ENCODE measurements at regions not wholly inside any gene's neighbourhood (a gene's known extent, or its start where the extent isn't known, plus 50 kb on each side); places are given as distances from the start of the nearest gene placed in this dataset.

GRCh38 chr1:208448425-208448824 is 204.2 kb upstream of the PLXNA2 start:
- no peak for TF ChIP-seq EZH2 (IDR thresholded peaks at IDR 0.05; ENCODE audit: borderline replicate concordance, insufficient read depth, low read length, poor library complexity, severe bottlenecking)
- TF ChIP-seq SMC3 (conservative IDR thresholded peaks at IDR 0.05; ENCODE audit: poor library complexity), result no peak
- TF ChIP-seq MXI1 (conservative IDR thresholded peaks at IDR 0.05; ENCODE audit: poor library complexity, severe bottlenecking), result no peak
- TF ChIP-seq, protein P1, sequence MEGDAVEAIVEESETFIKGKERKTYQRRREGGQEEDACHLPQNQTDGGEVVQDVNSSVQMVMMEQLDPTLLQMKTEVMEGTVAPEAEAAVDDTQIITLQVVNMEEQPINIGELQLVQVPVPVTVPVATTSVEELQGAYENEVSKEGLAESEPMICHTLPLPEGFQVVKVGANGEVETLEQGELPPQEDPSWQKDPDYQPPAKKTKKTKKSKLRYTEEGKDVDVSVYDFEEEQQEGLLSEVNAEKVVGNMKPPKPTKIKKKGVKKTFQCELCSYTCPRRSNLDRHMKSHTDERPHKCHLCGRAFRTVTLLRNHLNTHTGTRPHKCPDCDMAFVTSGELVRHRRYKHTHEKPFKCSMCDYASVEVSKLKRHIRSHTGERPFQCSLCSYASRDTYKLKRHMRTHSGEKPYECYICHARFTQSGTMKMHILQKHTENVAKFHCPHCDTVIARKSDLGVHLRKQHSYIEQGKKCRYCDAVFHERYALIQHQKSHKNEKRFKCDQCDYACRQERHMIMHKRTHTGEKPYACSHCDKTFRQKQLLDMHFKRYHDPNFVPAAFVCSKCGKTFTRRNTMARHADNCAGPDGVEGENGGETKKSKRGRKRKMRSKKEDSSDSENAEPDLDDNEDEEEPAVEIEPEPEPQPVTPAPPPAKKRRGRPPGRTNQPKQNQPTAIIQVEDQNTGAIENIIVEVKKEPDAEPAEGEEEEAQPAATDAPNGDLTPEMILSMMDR (IDR thresholded peaks at IDR 0.05; ENCODE audit: poor library complexity, severe bottlenecking), result no peak
- no peak for TF ChIP-seq TAF1 (IDR thresholded peaks at IDR 0.05; ENCODE audit: low read depth)
- no peak for TF ChIP-seq RAD21 (conservative IDR thresholded peaks at IDR 0.05)
- TF ChIP-seq POLR2AphosphoS5 (IDR thresholded peaks at IDR 0.05), result peak; percentile 23
- TF ChIP-seq, protein P2, sequence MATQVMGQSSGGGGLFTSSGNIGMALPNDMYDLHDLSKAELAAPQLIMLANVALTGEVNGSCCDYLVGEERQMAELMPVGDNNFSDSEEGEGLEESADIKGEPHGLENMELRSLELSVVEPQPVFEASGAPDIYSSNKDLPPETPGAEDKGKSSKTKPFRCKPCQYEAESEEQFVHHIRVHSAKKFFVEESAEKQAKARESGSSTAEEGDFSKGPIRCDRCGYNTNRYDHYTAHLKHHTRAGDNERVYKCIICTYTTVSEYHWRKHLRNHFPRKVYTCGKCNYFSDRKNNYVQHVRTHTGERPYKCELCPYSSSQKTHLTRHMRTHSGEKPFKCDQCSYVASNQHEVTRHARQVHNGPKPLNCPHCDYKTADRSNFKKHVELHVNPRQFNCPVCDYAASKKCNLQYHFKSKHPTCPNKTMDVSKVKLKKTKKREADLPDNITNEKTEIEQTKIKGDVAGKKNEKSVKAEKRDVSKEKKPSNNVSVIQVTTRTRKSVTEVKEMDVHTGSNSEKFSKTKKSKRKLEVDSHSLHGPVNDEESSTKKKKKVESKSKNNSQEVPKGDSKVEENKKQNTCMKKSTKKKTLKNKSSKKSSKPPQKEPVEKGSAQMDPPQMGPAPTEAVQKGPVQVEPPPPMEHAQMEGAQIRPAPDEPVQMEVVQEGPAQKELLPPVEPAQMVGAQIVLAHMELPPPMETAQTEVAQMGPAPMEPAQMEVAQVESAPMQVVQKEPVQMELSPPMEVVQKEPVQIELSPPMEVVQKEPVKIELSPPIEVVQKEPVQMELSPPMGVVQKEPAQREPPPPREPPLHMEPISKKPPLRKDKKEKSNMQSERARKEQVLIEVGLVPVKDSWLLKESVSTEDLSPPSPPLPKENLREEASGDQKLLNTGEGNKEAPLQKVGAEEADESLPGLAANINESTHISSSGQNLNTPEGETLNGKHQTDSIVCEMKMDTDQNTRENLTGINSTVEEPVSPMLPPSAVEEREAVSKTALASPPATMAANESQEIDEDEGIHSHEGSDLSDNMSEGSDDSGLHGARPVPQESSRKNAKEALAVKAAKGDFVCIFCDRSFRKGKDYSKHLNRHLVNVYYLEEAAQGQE (IDR thresholded peaks at IDR 0.05; ENCODE audit: borderline replicate concordance), result no peak
- peak; percentile 24 for TF ChIP-seq EP300 (conservative IDR thresholded peaks at IDR 0.05; ENCODE audit: poor library complexity, severe bottlenecking)
- Histone ChIP-seq H2AFZ (ENCODE audit: low read depth, low read length) (no peak overlapping the region), H3F3A (ENCODE audit: insufficient read depth, low read length, poor library complexity, severe bottlenecking) (no peaks in the 10 kb centered on the region), H3K9me2 (ENCODE audit: insufficient read depth, low read length) (no peaks in the 10 kb centered on the region), H3K36me3 (ENCODE audit: insufficient read depth, low read length) (no peaks in the 10 kb centered on the region), H3K79me2 (replicated peaks; ENCODE audit: insufficient read depth, low read length) (no peaks in the 10 kb centered on the region), H3K9me3 (ENCODE audit: low read length) (no peaks in the 10 kb centered on the region), H4K20me1 (ENCODE audit: insufficient read depth) (no peaks in the 10 kb centered on the region), H3K4me3 (ENCODE audit: low read length) (no peak overlapping the region), H3K27me3 (ENCODE audit: insufficient read depth, low read depth, low read length) (no peaks in the 10 kb centered on the region), H3K9ac (ENCODE audit: low read length) (no peak overlapping the region), H3K4me2 (ENCODE audit: low read length) (no peak overlapping the region), H3K27ac (ENCODE audit: low read length) (peak overlapping the region; percentile 60)

GRCh38 chr1:208449951-208450350 is 205.8 kb upstream of the PLXNA2 start:
- Histone ChIP-seq H3K27ac (ENCODE audit: low read length) (no peak overlapping the region), H2AFZ (ENCODE audit: low read depth, low read length) (no peak overlapping the region), H3K36me3 (ENCODE audit: insufficient read depth, low read length) (no peaks in the 10 kb centered on the region), H3F3A (ENCODE audit: insufficient read depth, low read length, poor library complexity, severe bottlenecking) (no peaks in the 10 kb centered on the region), H3K9me3 (ENCODE audit: low read length) (no peaks in the 10 kb centered on the region), H4K20me1 (ENCODE audit: insufficient read depth) (no peaks in the 10 kb centered on the region), H3K4me3 (ENCODE audit: low read length) (no peak overlapping the region), H3K9me2 (ENCODE audit: insufficient read depth, low read length) (no peaks in the 10 kb centered on the region), H3K4me2 (ENCODE audit: low read length) (no peak overlapping the region), H3K9ac (ENCODE audit: low read length) (no peak overlapping the region), H3K79me2 (replicated peaks; ENCODE audit: insufficient read depth, low read length) (no peaks in the 10 kb centered on the region), H3K27me3 (ENCODE audit: insufficient read depth, low read depth, low read length) (no peaks in the 10 kb centered on the region)
- TF ChIP-seq MXI1 (conservative IDR thresholded peaks at IDR 0.05; ENCODE audit: poor library complexity, severe bottlenecking) (no peak), SMC3 (conservative IDR thresholded peaks at IDR 0.05; ENCODE audit: poor library complexity) (no peak), TAF1 (IDR thresholded peaks at IDR 0.05; ENCODE audit: low read depth) (no peak), POLR2AphosphoS5 (IDR thresholded peaks at IDR 0.05) (no peak), EP300 (conservative IDR thresholded peaks at IDR 0.05; ENCODE audit: poor library complexity, severe bottlenecking) (no peak), RAD21 (conservative IDR thresholded peaks at IDR 0.05) (no peak), EZH2 (IDR thresholded peaks at IDR 0.05; ENCODE audit: borderline replicate concordance, insufficient read depth, low read length, poor library complexity, severe bottlenecking) (no peak)
- TF ChIP-seq, protein P2 (IDR thresholded peaks at IDR 0.05; ENCODE audit: borderline replicate concordance), result no peak
- TF ChIP-seq, protein P1 (IDR thresholded peaks at IDR 0.05; ENCODE audit: poor library complexity, severe bottlenecking), result no peak
